ENCODE measurements at regions not wholly inside any gene's neighbourhood (a gene's known extent, or its start where the extent isn't known, plus 50 kb on each side); places are given as distances from the start of the nearest gene placed in this dataset.

DNA sequence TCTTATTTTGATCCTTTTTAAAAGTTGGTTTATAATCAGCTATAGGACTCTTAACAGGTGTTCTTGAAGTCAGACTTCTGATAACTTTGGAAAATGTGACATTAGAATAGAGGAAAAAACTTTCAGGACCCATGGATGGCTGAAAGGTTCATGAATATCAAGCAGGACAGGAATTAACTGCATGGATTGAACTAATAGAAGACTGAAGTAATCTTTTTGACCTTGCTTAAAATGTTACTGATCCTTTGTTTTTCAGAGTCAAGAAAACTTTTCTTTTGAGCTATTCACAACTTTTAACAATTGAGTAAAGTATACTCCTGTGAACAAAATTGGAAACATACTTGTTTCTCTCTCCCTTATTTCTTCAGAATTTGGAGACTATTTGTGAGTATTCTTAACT, 79.2 kb downstream of the PLK2 start:
- no peaks in the 10 kb centered on the region for H3K4me1 ChIP-seq
- H3K27me3 ChIP-seq = no peaks in the 10 kb centered on the region
- H3K27ac ChIP-seq = no peak overlapping the region
- no peaks in the 10 kb centered on the region for H3K79me2 ChIP-seq (ENCODE audit: low read depth)
- no peak overlapping the region for H2AFZ ChIP-seq (replicated peaks)
- H3K4me2 ChIP-seq = no peak overlapping the region
- no peak overlapping the region for H3K4me3 Mint-ChIP-seq
- no peaks in the 10 kb centered on the region for H3K4me1 Mint-ChIP-seq
- H3K9me3 Mint-ChIP-seq = peaks cover 30% of the 10 kb centered on the region
- peaks cover 9% of the 10 kb centered on the region for H3K9me3 ChIP-seq (ENCODE audit: low read depth)
- H3K9ac ChIP-seq = no peak overlapping the region
- no peak overlapping the region for H3K27ac Mint-ChIP-seq
- no peaks in the 10 kb centered on the region for H3F3A ChIP-seq (ENCODE audit: low read depth)
- no peak overlapping the region for H3K4me3 ChIP-seq
- no peaks in the 10 kb centered on the region for H4K20me1 ChIP-seq (ENCODE audit: low read depth)
- H3K27me3 Mint-ChIP-seq (ENCODE audit: insufficient read depth, low read depth) = no peaks in the 10 kb centered on the region
- no peaks in the 10 kb centered on the region for H3K36me3 ChIP-seq
- no peaks in the 10 kb centered on the region for H3K36me3 Mint-ChIP-seq
- no peak for DNase-seq (ENCODE audit: low spot score)
- TF ChIP-seq EZH2phosphoT487 (IDR thresholded peaks at IDR 0.05) (no peak), EZH2 (IDR thresholded peaks at IDR 0.05) (no peak)
- TF ChIP-seq, protein P1, sequence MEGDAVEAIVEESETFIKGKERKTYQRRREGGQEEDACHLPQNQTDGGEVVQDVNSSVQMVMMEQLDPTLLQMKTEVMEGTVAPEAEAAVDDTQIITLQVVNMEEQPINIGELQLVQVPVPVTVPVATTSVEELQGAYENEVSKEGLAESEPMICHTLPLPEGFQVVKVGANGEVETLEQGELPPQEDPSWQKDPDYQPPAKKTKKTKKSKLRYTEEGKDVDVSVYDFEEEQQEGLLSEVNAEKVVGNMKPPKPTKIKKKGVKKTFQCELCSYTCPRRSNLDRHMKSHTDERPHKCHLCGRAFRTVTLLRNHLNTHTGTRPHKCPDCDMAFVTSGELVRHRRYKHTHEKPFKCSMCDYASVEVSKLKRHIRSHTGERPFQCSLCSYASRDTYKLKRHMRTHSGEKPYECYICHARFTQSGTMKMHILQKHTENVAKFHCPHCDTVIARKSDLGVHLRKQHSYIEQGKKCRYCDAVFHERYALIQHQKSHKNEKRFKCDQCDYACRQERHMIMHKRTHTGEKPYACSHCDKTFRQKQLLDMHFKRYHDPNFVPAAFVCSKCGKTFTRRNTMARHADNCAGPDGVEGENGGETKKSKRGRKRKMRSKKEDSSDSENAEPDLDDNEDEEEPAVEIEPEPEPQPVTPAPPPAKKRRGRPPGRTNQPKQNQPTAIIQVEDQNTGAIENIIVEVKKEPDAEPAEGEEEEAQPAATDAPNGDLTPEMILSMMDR (IDR thresholded peaks at IDR 0.05) = no peak

DNA sequence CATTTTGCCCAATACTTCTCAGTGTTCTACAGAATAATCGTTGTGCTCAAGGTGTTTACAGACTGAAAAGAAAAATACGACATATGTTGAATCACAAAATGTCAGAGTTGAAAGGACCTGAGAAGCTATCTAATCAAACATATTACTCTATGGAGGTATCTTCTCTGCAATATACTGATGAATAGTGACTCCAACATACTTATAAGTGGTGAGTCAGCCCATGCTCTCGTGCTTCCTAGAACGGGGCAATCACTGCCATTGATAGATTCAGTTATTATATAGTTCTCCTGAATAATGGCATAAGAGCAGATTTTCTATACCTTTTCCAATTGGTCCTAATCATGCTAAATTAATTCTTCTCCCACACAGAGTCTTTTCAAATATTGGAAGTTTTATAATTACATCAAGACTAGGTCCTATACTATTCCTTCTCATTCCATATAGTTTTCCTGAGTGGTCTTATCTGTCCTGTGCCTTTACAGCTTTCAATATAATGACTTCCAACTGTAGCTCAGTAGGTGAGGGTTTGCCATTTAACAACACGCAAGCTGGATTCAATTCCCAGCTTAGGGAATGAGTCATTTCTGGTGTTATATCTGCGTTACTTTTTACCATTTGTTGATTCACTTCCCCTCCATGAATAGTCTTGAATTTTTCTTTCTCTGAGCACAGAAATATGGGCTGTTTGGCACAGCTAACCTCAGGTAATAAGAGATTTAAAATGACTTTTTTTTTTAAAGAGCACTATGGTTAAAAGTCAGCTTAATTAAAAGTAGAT, 81.1 kb downstream of the PLK2 start:
- no peaks in the 10 kb centered on the region for H3K27me3 ChIP-seq
- H2AFZ ChIP-seq (replicated peaks) = no peak overlapping the region
- no peak for TF ChIP-seq EZH2 (IDR thresholded peaks at IDR 0.05)
- TF ChIP-seq, protein P1 (IDR thresholded peaks at IDR 0.05) = no peak
- TF ChIP-seq EZH2phosphoT487 (IDR thresholded peaks at IDR 0.05) = no peak
- H3K27ac Mint-ChIP-seq = no peak overlapping the region
- H3K27ac ChIP-seq = no peak overlapping the region
- H3K36me3 Mint-ChIP-seq = no peaks in the 10 kb centered on the region
- H3K36me3 ChIP-seq = no peaks in the 10 kb centered on the region
- H3K9me3 Mint-ChIP-seq = peaks cover 34% of the 10 kb centered on the region
- H3F3A ChIP-seq (ENCODE audit: low read depth) = no peaks in the 10 kb centered on the region
- no peaks in the 10 kb centered on the region for H3K4me1 ChIP-seq
- H3K9ac ChIP-seq = no peak overlapping the region
- DNase-seq (ENCODE audit: low spot score) = no peak
- no peak overlapping the region for H3K4me3 ChIP-seq
- H3K9me3 ChIP-seq (ENCODE audit: low read depth) = peaks cover 9% of the 10 kb centered on the region
- no peak overlapping the region for H3K4me3 Mint-ChIP-seq
- no peaks in the 10 kb centered on the region for H3K79me2 ChIP-seq (ENCODE audit: low read depth)
- H3K4me1 Mint-ChIP-seq = no peaks in the 10 kb centered on the region
- no peaks in the 10 kb centered on the region for H4K20me1 ChIP-seq (ENCODE audit: low read depth)
- no peak overlapping the region for H3K4me2 ChIP-seq
- H3K27me3 Mint-ChIP-seq (ENCODE audit: insufficient read depth, low read depth) = no peaks in the 10 kb centered on the region

GRCh38 chr5:58370606-58371005, 89.3 kb downstream of the PLK2 start:
- Mint-ChIP-seq H3K27ac (no peak overlapping the region), H3K27me3 (ENCODE audit: insufficient read depth, low read depth) (peaks cover 3% of the 10 kb centered on the region), H3K36me3 (no peaks in the 10 kb centered on the region), H3K4me3 (no peak overlapping the region), H3K4me1 (no peaks in the 10 kb centered on the region), H3K9me3 (peaks cover 9% of the 10 kb centered on the region)
- Histone ChIP-seq H3F3A (ENCODE audit: low read depth) (no peaks in the 10 kb centered on the region), H3K36me3 (no peaks in the 10 kb centered on the region), H3K4me1 (no peaks in the 10 kb centered on the region), H3K9ac (no peak overlapping the region), H3K79me2 (ENCODE audit: low read depth) (no peaks in the 10 kb centered on the region), H3K27ac (no peak overlapping the region), H2AFZ (replicated peaks) (no peak overlapping the region), H3K4me3 (no peak overlapping the region), H3K4me2 (no peak overlapping the region), H3K27me3 (no peaks in the 10 kb centered on the region), H3K9me3 (ENCODE audit: low read depth) (no peaks in the 10 kb centered on the region), H4K20me1 (ENCODE audit: low read depth) (no peaks in the 10 kb centered on the region)
- no peak for DNase-seq (ENCODE audit: low spot score)
- no peak for TF ChIP-seq EZH2 (IDR thresholded peaks at IDR 0.05)
- TF ChIP-seq EZH2phosphoT487 (IDR thresholded peaks at IDR 0.05) = no peak
- TF ChIP-seq, protein P1 (IDR thresholded peaks at IDR 0.05) = no peak
